Mesendoderm (in vitro differentiated cells): ENCODE measurements at regions not wholly inside any gene's neighbourhood (a gene's known extent, or its start where the extent isn't known, plus 50 kb on each side); places are given as distances from the start of the nearest gene placed in this dataset.

Source experiments
- DNase-seq: peaks from one replicate; pipeline ENCODE4 v3.0.0; 2013
- H2AK5ac ChIP-seq: 2 replicates; pipeline ENCODE4 v1.6.1; 2013; ENCODE audit warnings: low read length, inconsistent platforms
- H2BK120ac ChIP-seq: 2 replicates; pipeline ENCODE4 v1.6.1; 2013; ENCODE audit warnings: low read depth, mild to moderate bottlenecking, low read length, moderate library complexity, mixed read lengths
- H2BK15ac ChIP-seq: replicated peaks from 2 replicates; pipeline ENCODE4 v1.6.1; 2013; ENCODE audit warnings: low read depth, mild to moderate bottlenecking, moderate library complexity
- H2BK5ac ChIP-seq: 2 replicates; pipeline ENCODE4 v1.6.1; 2013; ENCODE audit warnings: low read length, inconsistent platforms
- H3K18ac ChIP-seq: 2 replicates; pipeline ENCODE4 v1.6.1; 2013; ENCODE audit warnings: mild to moderate bottlenecking, low read length, mixed read lengths
- H3K23ac ChIP-seq: one replicate; pipeline ENCODE4 v1.6.1; 2013; ENCODE audit warnings: low read length
- H3K27ac ChIP-seq: 2 replicates; pipeline ENCODE4 v1.5.1; 2013; ENCODE audit warnings: low read depth, mild to moderate bottlenecking, inconsistent platforms, low read length, moderate library complexity
- H3K27me3 ChIP-seq: 2 replicates; pipeline ENCODE4 v1.6.1; 2013; ENCODE audit warnings: low read length, control low read depth, mild to moderate bottlenecking, inconsistent platforms; ENCODE audit not compliant: insufficient read depth, poor library complexity
- H3K36me3 ChIP-seq: 2 replicates; pipeline ENCODE4 v1.6.1; 2013; ENCODE audit warnings: low read length, inconsistent platforms; ENCODE audit not compliant: control insufficient read depth, insufficient read depth
- H3K4ac ChIP-seq: one replicate; pipeline ENCODE4 v1.6.1; 2013; ENCODE audit warnings: low read depth, mild to moderate bottlenecking, low read length, moderate library complexity
- H3K4me1 ChIP-seq: 2 replicates; pipeline ENCODE4 v1.6.1; 2013; ENCODE audit warnings: low read depth, low read length, inconsistent platforms; ENCODE audit not compliant: control insufficient read depth
- H3K4me2 ChIP-seq: 2 replicates; pipeline ENCODE4 v1.6.1; 2013; ENCODE audit warnings: low read length
- H3K4me3 ChIP-seq: 2 replicates; pipeline ENCODE4 v1.5.1; 2013; ENCODE audit warnings: mild to moderate bottlenecking, low read length
- H3K56ac ChIP-seq: one replicate; pipeline ENCODE4 v1.6.1; 2013; ENCODE audit warnings: low read length
- H3K79me1 ChIP-seq: 2 replicates; pipeline ENCODE4 v1.6.1; 2013; ENCODE audit warnings: low read length, inconsistent platforms
- H3K79me2 ChIP-seq: 2 replicates; pipeline ENCODE4 v1.6.1; 2013; ENCODE audit warnings: mild to moderate bottlenecking, low read length; ENCODE audit not compliant: control insufficient read depth, insufficient read depth
- H3K9ac ChIP-seq: 2 replicates; pipeline ENCODE4 v1.6.1; 2013; ENCODE audit warnings: low read length, inconsistent platforms
- H4K5ac ChIP-seq: one replicate; pipeline ENCODE4 v1.6.1; 2013; ENCODE audit warnings: low read length
- H4K8ac ChIP-seq: one replicate; pipeline ENCODE4 v1.6.1; 2013; ENCODE audit warnings: low read depth, mild to moderate bottlenecking, control low read depth, low read length, moderate library complexity
- WGBS: extraction: QIAGEN DNeasy Blood & Tissue Kit; methylation state at CpG from one replicate; pipeline ENCODE4 v1.1.7; 2013; ENCODE audit warnings: low lambda C conversion rate, missing lambda C conversion rate; ENCODE audit not compliant: insufficient coverage; ENCODE audit errors: extremely low coverage; 5-methylcytosine and 5-hydroxymethylcytosine counted together

DNA sequence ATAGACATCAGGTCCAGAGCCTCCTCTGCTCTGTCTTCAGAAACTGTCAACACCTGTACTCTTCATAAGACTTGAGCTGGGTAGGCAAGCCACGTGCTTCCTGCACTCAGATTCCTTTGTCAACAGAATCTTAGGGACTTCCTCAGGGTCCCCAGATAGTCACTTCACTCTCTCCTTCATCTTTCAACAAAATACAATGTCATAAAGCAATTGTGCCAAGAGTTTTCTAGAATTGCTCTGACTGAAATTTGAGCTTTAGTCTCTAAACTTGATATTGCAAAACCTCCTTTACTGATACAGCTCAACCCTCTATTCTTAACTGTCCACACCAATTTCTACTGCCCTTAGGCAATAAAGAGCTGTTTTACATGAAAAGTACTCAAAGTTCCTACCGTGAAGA, 179.9 kb downstream of the IRS2 start:
- no peak overlapping the region for H2AK5ac ChIP-seq
- H3K4me2 ChIP-seq, result no peak overlapping the region
- H2BK5ac ChIP-seq, result no peak overlapping the region
- H4K5ac ChIP-seq, result no peak overlapping the region
- H3K56ac ChIP-seq, result no peak overlapping the region
- no peaks in the 10 kb centered on the region for H3K4me1 ChIP-seq
- no peak overlapping the region for H3K23ac ChIP-seq
- no peak overlapping the region for H3K18ac ChIP-seq
- no peaks in the 10 kb centered on the region for H3K79me1 ChIP-seq
- H3K27me3 ChIP-seq, result no peaks in the 10 kb centered on the region
- H3K79me2 ChIP-seq, result no peaks in the 10 kb centered on the region
- no peak overlapping the region for H2BK120ac ChIP-seq
- no peak overlapping the region for H2BK15ac ChIP-seq
- no peak for DNase-seq
- no peak overlapping the region for H4K8ac ChIP-seq
- no peak overlapping the region for H3K4ac ChIP-seq
- no peak overlapping the region for H3K27ac ChIP-seq
- no CpG with 5 or more reads among the region's 2 CpGs for WGBS
- H3K9ac ChIP-seq, result no peak overlapping the region
- no peak overlapping the region for H3K4me3 ChIP-seq
- H3K36me3 ChIP-seq, result no peaks in the 10 kb centered on the region

GRCh38 chr13:109605846-109606245, 180.5 kb downstream of the IRS2 start:
- no peak for DNase-seq
- Histone ChIP-seq H4K5ac (no peak overlapping the region), H4K8ac (no peak overlapping the region)

DNA sequence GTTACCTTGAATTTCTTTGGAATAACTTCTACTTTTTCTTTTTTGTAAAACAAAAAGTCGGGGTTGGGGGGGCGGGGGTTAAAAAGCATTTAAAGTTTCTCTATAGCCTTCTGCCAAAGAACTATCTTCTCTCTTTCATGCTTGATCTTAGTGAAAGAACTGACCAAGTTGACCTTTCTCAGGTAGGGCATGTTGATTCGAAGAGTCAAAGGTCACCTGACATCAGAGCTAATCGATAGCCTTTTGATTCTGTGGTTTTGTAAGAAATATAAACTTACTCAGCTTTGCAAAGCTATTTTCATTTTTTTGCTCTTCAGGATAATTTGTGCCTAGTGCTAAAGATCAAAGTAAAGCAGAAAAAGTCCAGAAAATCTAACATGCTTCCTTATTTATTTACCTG, 181.5 kb downstream of the IRS2 start:
- Histone ChIP-seq H2BK120ac (no peak overlapping the region), H3K27ac (no peak overlapping the region), H3K4me2 (no peak overlapping the region), H3K27me3 (no peaks in the 10 kb centered on the region), H3K79me2 (no peaks in the 10 kb centered on the region), H4K5ac (no peak overlapping the region), H3K23ac (no peak overlapping the region), H3K79me1 (no peaks in the 10 kb centered on the region), H3K4me3 (no peak overlapping the region), H3K4ac (no peak overlapping the region), H3K4me1 (no peaks in the 10 kb centered on the region), H2BK15ac (no peak overlapping the region), H4K8ac (no peak overlapping the region), H2BK5ac (no peak overlapping the region), H2AK5ac (no peak overlapping the region), H3K56ac (no peak overlapping the region), H3K18ac (no peak overlapping the region), H3K9ac (no peak overlapping the region), H3K36me3 (no peaks in the 10 kb centered on the region)
- WGBS, result no CpG with 5 or more reads among the region's 4 CpGs
- DNase-seq, result no peak

More at GRCh38 chr13:109605846-109606245, 180.5 kb downstream of the IRS2 start:
- no peak overlapping the region for H3K4me2 ChIP-seq
- no peak overlapping the region for H2AK5ac ChIP-seq
- H3K56ac ChIP-seq, result no peak overlapping the region
- H3K4me1 ChIP-seq, result no peaks in the 10 kb centered on the region
- H3K4ac ChIP-seq, result no peak overlapping the region
- no peak overlapping the region for H2BK120ac ChIP-seq
- no peak overlapping the region for H3K23ac ChIP-seq
- H3K27me3 ChIP-seq, result no peaks in the 10 kb centered on the region
- no peak overlapping the region for H2BK5ac ChIP-seq
- no peak overlapping the region for H3K9ac ChIP-seq
- no peak overlapping the region for H2BK15ac ChIP-seq
- no peak overlapping the region for H3K27ac ChIP-seq
- no peaks in the 10 kb centered on the region for H3K79me1 ChIP-seq
- H3K4me3 ChIP-seq, result no peak overlapping the region
- H3K18ac ChIP-seq, result no peak overlapping the region
- H3K79me2 ChIP-seq, result no peaks in the 10 kb centered on the region
- H3K36me3 ChIP-seq, result no peaks in the 10 kb centered on the region

DNA sequence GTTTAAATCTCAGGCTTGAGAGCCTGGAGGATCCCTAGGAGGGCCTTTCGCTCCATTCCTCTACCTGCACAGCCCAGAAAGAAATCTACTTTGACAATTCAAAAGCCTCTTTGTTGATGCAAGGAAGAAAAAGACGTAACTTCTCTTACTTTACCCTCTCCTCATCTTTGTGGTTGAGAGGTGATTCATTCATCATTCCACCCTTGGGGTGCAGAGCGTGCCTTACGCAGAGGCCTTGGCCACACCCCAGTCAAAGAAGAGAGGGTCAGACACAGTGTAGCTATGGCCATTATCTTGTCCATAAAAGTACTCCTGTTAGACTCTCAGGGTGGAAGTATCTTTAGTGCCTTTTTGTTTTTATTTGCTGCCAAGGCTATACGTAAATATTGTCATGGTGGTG, 184.0 kb downstream of the IRS2 start:
- H3K79me1 ChIP-seq, result no peaks in the 10 kb centered on the region
- H3K9ac ChIP-seq, result no peak overlapping the region
- DNase-seq, result no peak
- no peak overlapping the region for H2BK120ac ChIP-seq
- no peak overlapping the region for H4K8ac ChIP-seq
- H3K4ac ChIP-seq, result no peak overlapping the region
- H3K79me2 ChIP-seq, result no peaks in the 10 kb centered on the region
- H3K27ac ChIP-seq, result no peak overlapping the region
- H2BK5ac ChIP-seq, result no peak overlapping the region
- H4K5ac ChIP-seq, result no peak overlapping the region
- H2BK15ac ChIP-seq, result no peak overlapping the region
- WGBS, result no CpG with 5 or more reads among the region's 5 CpGs
- H3K36me3 ChIP-seq, result no peaks in the 10 kb centered on the region
- H3K4me3 ChIP-seq, result no peak overlapping the region
- no peak overlapping the region for H3K18ac ChIP-seq
- H3K23ac ChIP-seq, result no peak overlapping the region
- no peak overlapping the region for H3K4me2 ChIP-seq
- no peaks in the 10 kb centered on the region for H3K4me1 ChIP-seq
- no peaks in the 10 kb centered on the region for H3K27me3 ChIP-seq
- no peak overlapping the region for H2AK5ac ChIP-seq
- H3K56ac ChIP-seq, result no peak overlapping the region

GRCh38 chr13:109599901-109600657, 186.3 kb downstream of the IRS2 start:
- no peak for DNase-seq
- H3K27ac ChIP-seq, result no peak overlapping the region
- WGBS, result no CpG with 5 or more reads among the region's 11 CpGs

GRCh38 chr13:109595471-109595870, 190.9 kb downstream of the IRS2 start:
- H3K36me3 ChIP-seq, result no peaks in the 10 kb centered on the region
- no peak overlapping the region for H2AK5ac ChIP-seq
- H2BK5ac ChIP-seq, result no peak overlapping the region
- no peak for DNase-seq
- no peaks in the 10 kb centered on the region for H3K4me1 ChIP-seq
- no peaks in the 10 kb centered on the region for H3K79me2 ChIP-seq
- H3K27ac ChIP-seq, result no peak overlapping the region
- H3K56ac ChIP-seq, result no peak overlapping the region
- H3K4ac ChIP-seq, result no peak overlapping the region
- no peak overlapping the region for H4K5ac ChIP-seq
- no peak overlapping the region for H3K4me2 ChIP-seq
- H3K23ac ChIP-seq, result no peak overlapping the region
- no peak overlapping the region for H3K18ac ChIP-seq
- H2BK15ac ChIP-seq, result no peak overlapping the region
- no peak overlapping the region for H4K8ac ChIP-seq
- H3K79me1 ChIP-seq, result no peaks in the 10 kb centered on the region
- H3K27me3 ChIP-seq, result no peaks in the 10 kb centered on the region
- no peak overlapping the region for H2BK120ac ChIP-seq
- H3K4me3 ChIP-seq, result no peak overlapping the region
- WGBS, result no CpG with 5 or more reads among the region's 2 CpGs
- H3K9ac ChIP-seq, result no peak overlapping the region

More at GRCh38 chr13:109599901-109600657, 186.3 kb downstream of the IRS2 start:
- H4K8ac ChIP-seq, result no peak overlapping the region
- no peak overlapping the region for H3K4me2 ChIP-seq
- H3K9ac ChIP-seq, result no peak overlapping the region
- no peaks in the 10 kb centered on the region for H3K4me1 ChIP-seq
- H2BK120ac ChIP-seq, result no peak overlapping the region
- H3K4me3 ChIP-seq, result no peak overlapping the region
- H3K79me1 ChIP-seq, result no peaks in the 10 kb centered on the region
- no peak overlapping the region for H3K4ac ChIP-seq
- no peaks in the 10 kb centered on the region for H3K36me3 ChIP-seq
- H2BK5ac ChIP-seq, result no peak overlapping the region
- H3K23ac ChIP-seq, result no peak overlapping the region
- no peak overlapping the region for H2AK5ac ChIP-seq
- H4K5ac ChIP-seq, result no peak overlapping the region
- no peak overlapping the region for H3K18ac ChIP-seq
- no peaks in the 10 kb centered on the region for H3K27me3 ChIP-seq
- no peak overlapping the region for H2BK15ac ChIP-seq
- H3K79me2 ChIP-seq, result no peaks in the 10 kb centered on the region
- H3K56ac ChIP-seq, result no peak overlapping the region
